Kidney tubule cell (primary cell): ENCODE measurements at regions not wholly inside any gene's neighbourhood (a gene's known extent, or its start where the extent isn't known, plus 50 kb on each side); places are given as distances from the start of the nearest gene placed in this dataset.
A peak's percentile ranks its signal among the peaks of the same experiment; 100 is the strongest.
"Not testable (repeated sequence)": the region's sequence is repeated elsewhere in the genome, so short reads cannot be mapped to it uniquely, and the experiment has no call there.

Source experiments
- DNase-seq: peaks from one replicate; pipeline ENCODE4 v3.0.0-alpha.2; 2018; ENCODE audit warnings: low spot score

DNA sequence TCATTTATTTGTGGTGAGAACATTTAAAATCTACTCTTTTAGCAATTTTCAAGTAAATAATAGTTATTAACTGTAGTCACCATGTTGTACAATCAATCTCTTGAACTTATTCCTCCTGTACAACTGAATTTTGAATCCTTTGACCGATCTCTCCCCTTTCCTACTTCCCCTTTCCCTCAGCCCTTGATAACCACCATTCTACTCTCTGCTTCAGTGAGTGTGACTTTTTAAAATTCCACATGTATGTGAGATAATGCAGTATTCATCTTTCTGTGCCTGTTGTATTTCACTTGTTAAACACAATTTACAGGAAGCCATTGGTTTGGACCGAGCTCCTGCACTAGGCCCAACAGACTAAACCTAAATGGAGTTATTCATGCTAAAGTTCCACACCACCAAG, 458.9 kb upstream of the PDE3A start:
- DNase-seq, result no peak

DNA sequence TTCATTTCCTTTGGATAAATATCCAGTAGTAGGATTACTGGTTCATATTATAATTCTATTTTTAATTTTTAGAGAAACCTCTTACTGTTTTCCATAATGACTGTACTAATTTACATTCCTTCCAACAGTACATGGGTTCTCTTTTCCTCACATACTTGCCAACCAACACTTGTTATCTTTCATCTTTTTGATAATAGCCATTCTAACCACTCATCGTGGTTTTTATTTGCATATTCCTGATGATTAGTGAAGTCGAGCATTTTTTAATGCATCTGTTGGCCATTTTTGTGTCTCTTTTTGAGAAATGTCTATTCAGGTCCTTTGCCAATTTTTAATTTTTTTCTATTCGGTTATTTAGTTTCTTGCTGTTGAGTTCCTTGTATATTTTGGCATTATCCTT, 457.7 kb upstream of the PDE3A start:
- no peak for DNase-seq

DNA sequence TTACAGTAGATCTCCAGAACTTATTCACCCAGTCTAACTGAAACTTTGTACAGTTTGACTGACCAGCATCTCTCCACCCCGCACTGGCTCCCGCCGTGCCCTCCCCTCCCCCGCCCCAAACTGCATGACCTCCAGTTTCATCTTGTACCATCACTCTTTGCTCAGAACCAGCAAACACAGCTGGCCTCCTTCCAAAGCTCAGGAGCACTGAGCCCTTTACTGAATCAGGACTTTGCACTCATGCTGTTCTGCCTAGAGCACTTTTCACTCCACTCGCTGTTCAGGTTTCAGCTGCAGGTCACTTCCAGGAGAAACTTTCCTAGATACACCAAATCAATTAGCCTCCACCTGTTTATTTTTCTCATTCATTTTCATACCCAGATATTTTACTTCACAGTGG, 455.3 kb upstream of the PDE3A start:
- DNase-seq, result peak; percentile 17

DNA sequence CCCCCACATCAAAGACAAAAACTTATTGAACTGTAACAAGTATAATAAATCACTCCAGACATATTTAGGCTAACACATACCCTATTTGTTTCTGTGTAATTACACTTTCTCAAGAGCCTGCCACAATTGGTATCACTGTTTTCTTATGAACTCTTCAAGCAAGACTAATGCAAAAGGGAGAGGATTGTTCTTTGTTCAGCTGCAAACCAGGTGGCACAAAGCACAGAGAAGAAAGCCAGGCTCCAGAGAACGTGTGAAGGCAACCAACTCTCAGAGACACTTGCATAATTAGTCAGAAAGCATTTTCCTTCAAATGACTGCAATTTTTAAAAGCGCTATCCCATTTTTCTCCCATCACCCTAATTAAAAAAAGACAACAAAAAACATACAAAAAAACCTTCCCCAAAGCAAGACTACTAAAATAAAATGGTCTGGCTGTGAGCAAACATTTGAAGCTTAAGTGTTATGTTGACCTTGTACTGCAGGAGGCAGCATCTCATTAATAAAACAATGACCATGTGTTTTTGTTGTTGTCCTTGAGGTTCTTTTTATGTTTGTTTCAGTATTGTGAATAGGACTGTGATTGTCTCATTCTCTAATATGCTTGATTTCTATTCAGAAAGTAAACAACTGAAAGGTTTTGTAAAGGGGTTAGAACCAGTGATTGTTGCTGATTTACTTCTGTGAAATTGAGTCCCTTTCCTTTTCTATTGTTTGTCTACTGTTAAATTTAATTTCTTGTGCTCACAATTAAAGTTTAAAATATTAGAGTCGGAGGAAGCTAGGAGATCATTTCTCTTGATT, 452.7 kb upstream of the PDE3A start:
- DNase-seq, result peak; percentile 28

DNA sequence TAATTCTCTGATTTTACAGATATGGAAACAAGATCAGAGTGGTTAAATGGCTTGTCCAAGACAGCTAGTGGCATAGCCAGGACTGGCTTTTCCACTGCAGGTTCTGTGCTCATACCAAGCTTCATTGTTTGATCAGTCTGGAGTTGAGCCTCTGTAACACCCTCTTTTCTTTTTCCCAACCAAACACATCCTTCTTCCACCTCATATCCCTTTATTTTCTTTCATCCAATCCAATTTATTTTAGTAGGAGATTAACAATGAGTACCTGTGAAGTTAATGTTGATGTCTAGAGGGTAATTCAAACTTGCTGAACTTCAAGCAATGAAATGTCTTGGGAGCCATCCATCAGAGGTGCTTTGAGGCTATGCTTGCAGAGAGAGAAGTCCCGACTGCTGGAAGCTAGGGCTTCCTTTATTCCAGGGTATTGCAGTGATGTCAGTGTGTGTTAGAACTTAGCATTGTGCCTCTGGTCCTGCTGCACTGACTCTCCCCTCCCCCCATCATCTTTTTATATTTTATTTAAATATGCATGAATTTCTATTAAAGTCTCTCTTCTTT, 452.1 kb upstream of the PDE3A start:
- no peak for DNase-seq

DNA sequence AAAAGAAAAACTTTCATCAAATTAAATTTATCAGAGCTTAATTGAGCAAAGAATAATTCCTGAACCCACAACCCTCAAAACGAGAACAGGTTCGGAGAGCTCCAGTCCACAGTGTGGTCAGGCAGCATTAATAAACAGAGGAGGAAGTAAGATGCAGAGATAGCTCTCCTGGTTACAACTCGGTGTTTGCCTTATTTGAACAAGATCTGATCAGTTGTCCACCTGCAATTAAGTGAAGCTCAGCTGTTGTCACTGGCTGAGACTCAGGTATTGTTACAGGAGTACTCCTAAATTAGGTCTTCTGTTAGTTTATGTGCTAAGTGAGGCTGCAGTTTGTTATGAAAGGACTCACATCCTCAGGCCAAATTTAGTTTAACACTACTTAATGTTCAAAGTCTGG, 451.4 kb upstream of the PDE3A start:
- DNase-seq, result no peak

DNA sequence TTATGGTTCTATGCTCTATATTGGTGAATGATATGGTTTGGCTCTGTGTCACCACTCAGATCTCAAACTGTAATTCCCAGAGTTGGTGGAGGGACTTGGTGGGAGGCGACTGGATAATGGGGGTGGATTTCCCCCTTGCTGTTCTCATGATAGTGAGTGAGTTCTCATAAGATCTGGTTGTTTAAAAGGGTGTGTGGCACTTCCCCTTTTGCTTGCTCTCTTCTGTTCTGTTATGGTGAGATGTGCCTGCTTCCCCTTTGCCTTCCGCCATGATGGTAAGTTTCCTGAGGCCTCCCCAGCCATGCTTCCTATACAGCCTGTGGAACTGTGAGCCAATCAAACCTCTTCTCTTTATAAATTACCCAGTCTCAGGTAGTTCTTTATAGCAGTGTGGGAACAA, 446.6 kb upstream of the PDE3A start:
- not testable (repeated sequence) for DNase-seq

DNA sequence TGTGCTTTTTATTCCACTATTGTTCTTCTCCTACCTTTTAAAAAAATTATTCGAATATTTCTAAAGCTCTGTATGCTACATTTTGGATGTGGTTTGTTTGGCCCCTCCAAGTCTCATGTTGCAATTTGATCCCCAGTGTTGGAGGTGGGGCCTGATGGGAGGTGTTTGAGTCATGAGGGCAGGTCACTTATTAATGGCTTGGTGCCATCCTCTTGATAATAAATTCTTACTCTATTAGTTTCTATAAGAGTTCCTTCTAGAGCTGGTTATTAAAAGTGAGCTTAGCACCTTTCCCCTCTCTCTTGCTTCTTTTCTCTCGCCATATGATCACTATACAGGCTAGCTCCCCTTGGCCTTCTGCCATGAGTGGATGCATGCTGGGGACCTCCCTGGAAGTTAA, 445.6 kb upstream of the PDE3A start:
- peak; percentile 67 for DNase-seq

DNA sequence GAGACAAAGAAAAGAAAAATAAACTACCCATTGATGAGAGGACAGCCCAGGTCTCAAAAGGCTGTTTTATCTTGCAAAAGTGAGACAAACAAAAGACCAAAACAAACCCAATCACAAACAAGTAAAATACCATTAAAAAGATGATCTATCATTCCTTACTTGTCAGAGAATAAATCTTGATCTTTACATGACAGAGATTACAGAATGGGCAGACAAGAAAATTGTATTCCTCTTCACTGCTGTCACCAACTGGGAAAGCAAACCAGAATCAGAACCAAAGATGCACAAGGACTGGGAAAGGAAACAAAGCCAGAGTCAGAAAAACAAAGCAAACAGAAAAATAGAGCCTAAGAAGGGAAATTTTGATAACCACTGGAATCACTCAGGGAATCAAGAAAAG, 444.0 kb upstream of the PDE3A start:
- DNase-seq, result no peak

DNA sequence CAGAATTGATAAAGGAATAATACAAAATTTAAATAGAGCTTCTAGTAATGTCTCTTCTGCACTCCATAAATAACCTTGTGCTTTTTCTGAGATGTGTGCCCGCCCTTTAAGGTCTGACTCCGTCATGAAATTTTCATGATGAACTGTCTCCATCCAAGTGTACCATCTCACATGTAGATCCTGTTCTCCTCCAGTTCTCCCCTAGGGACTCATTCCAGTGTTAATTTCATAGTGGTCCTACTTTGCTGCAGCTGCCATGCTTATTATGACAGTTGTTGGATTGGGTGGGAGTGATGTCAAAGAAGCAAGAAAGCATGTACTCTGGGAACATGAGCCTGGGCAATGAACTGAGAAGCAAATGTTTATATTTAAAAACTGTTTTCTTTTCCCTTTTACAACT, 442.5 kb upstream of the PDE3A start:
- no peak for DNase-seq

DNA sequence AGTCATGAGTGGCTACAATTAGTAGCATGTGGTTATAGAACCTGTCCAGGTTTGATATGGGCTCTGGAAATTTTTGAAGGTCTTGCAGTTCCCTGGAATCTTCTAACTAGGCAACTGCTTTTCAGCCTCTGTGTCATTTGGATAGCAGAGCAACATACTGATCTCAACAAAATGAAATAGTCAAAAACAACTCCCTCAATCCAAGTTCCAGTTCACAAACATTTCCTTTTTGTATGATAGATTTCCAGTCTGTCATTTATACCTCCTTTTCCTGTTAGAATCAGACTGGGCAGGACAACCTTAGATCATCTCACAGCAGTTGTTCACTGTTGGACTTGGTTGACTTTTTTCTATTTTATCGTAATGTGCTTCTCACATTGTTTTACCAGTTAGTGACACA, 442.1 kb upstream of the PDE3A start:
- no peak for DNase-seq

DNA sequence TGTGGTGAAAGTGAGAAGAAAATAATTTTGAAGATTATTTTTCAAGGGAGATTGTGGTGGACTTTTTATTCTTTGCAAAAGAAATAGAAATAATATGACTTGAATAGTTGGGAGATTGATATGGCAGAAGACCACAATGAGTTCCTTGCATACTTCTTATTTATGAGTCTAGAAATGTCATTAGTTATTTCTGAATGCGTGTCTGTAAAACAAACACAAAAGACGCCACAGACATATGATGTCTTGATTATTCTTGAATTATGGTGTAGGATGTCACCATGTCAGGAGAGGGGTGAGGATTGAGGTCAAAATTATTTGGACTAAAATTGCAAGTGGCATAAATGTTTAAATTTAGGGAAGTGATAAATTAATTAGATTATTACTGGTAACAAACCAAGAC, 440.7 kb upstream of the PDE3A start:
- DNase-seq, result no peak

DNA sequence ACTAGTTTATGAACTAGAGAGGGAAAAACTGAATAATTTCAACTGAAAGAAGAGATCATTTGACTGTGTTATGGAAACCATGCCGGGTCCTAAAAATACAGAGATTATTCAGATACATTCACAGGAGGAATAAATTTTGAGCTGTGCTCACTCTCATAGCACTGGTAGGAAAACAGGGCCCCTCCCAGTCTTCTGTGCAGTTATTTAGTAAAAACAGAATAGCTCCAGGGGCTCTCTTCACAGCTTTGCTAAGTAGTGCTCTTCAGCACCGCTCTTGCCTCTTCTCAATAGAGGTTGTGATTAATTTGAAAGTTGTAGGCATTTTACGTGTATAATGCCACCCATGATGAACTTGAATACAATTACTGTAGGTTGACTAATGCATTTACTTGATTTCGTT, 435.9 kb upstream of the PDE3A start:
- DNase-seq, result no peak

DNA sequence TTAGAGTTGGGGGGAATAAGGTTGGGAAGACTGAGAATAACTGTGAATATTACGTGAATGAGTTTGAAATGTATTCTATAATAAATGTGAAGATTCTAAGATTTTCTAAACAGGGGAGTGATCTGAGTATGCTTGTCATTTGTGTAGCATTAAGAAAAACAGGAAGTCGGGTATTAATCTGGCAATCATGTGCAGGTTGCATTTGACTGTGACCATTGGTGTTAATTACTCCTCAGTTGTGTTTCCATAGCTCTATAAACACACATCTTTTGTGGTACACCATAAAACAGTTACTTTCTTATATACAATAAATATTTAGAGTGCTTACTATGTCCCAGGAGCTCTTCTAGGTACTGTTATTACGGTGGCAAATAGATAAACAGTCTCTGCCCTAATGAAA, 434.4 kb upstream of the PDE3A start:
- DNase-seq, result no peak

DNA sequence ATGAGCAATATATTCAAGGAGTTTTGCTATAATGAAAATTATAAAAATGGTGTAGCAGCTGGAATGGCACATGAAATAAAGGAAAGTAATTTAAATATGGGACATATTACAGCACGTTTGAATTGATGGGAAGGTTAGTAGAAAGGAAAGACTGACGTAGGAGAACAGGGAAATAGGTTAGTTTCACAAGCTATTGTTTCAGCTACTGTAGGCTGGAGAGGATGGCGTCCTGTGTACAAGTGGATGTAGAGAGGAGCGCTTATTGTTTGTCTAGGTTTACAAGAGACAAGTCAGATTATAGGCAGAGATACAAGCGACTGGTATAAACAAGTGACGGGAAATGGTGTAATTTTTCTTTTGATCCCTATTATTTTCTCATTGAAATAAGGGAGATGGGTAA, 431.2 kb upstream of the PDE3A start:
- no peak for DNase-seq

DNA sequence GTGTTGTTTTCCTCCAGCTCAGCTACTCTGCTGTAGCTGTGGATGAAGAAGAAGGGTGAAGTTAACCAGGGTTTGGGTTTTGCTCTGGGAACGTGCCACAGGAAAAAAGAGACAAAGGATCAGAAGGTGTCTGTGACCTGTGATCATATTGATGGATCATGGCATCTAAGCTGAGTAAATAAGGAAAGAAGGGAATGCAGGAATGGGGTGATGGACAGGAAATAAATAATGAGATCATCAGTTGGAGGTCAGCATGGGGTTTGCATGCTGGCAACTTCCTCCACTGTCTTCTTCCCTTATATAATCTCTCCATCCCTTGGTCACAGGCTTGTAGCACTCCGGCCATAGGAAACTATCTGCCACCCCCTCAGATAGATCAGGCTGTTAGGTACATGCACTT, 430.3 kb upstream of the PDE3A start:
- no peak for DNase-seq

DNA sequence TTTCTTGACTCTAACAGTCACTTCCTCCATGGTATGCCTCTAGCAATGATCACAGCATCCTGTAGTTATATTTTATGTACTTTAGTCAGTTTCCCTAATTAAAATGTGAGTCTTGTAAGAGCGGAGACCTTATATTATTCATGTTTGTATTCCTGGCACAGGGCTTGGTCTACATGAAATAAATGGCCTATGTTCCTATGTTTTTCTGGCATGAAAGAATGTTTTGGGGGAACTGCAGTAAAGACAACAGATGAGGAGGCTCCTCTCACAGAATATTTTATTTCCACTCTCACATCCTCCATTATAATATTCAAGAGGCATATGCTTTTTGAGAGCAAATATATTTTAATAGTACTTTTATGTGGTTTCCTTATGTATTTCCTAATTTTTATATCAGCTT, 429.8 kb upstream of the PDE3A start:
- DNase-seq, result no peak

DNA sequence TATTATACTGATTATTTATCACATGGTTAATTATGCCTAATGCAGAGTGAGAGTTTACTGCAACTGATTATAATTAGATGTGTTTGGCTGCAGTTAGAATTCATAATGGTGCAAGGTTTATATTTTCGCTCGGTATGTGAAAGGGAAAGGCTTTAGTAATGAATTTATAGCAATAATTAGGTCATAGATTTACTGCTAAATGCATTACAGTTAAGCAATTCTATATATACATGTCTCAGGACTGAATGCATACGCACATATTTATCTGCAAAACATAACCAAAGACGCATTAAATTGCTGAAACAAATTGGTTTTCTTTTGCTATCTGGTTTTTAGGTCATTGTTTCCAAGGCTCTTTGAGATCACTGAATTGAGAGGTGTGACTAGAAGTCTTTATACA, 428.1 kb upstream of the PDE3A start:
- DNase-seq, result no peak

DNA sequence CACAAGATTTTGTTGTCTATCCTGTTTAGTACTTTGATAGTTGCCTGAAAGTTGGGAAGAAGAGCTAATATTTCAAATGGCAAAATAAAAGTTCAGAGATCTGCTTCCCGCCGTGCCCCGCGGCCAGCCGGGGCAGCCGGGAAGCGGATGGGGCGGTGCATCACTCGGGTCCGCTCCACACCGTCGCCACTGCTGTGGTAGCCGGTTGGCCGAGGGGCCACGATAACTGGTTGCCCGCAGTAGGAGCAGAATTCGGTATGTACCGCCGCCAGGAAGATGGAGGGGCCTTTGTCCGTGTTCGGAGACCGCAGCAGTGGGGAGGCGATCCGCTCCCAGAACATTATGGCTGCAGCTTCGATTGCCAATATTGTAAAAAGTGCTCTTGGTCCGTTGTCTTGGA, 427.2 kb upstream of the PDE3A start:
- no peak for DNase-seq

DNA sequence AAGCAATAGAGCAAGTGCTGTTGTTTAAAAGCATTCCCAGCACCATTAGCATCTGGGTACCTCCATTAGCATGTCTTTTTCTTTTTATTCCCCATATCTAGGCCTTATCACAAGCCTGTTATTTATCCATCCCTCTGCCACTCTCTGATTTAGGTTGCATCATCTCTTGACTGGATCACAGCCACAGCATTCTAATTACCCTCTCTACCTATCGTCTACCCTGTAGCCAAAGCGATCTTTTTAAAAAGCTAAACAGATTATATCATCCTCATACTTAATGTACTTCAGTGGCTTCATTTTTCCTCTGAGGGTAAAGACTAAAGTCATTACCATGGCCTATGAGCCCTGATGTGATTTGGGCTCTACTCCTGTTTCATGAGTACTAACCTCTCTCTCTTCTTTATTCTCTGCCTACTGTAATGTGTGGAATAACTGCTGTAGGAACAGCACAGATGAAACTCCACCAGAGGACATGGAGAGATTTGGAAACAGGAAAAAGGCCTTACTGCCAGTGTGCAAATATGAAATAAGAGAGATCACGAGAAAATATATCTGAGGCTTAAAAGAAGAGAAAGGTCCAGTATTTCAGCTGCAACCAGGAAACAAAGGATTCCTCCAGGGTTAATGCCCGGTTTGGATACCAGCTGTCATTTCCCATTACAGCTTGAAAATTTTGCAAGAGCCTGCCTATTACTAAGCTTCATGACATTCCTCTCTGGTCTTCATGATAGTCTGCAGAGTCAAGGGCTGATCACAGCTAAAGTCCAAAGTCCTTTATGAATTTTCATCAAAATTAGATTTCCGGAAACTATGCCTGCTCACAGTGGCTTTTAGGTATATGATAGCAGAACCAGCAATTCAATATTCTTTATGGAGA, 422.5 kb upstream of the PDE3A start:
- DNase-seq, result no peak

DNA sequence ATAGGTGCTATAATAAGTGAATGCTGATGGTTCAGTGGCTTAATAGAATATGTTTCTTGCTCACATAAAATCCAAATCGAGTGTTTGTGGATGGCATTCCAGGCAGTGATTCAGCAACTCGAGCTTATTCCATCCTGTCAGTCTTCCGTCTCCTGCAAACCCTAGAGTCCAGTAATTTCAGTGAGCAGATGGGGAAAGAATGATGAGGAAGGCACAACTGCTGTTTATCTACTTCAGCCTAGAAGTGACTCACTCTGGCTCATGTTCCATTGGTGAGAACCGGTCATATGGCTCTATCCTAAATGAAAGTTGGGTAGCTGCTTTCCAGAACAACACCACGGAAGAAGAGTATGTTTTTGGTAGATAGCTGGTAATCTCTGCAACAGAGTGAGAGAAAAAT, 421.8 kb upstream of the PDE3A start:
- DNase-seq, result peak; percentile 69

DNA sequence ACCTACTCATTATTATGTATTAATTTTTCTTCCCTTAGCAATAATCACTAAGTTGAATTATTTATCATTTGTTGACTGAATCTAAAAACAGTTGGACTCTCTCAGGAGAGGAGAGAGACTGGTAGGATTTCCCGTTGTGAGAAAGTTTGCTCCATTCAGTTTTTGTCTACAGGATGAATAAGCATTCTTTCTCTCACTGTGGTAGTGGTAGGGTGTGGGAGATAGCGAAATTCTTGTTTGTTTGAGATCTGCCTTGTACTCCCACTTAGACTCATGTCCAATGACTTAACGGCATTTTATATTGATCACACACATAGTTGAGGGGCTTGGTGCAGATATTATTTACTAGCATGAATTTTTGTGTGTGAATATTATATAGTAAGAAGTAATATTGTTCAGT, 421.0 kb upstream of the PDE3A start:
- no peak for DNase-seq

DNA sequence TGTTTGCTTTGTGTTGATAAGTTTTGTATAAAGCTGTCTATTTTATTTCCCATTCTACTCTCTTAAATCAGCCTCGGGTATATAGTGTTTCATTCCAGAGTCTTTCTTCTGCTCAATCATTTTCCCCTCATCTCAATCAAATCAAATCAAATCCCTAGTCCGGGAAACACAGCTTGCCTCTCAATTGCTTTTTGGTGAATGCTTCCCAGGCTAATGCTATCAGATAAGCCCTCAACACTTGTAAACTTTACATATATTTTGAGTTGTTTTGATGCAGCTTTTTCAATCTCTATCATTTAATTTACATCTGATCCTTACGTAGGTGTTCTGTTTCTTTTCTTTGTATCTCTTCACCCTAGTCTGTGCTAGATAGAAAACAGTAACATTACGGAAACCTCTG, 416.7 kb upstream of the PDE3A start:
- DNase-seq, result no peak
